Right atrium auricular region (tissue), 2 donors: ENCODE measurements at regions not wholly inside any gene's neighbourhood (a gene's known extent, or its start where the extent isn't known, plus 50 kb on each side); places are given as distances from the start of the nearest gene placed in this dataset.
A peak's percentile ranks its signal among the peaks of the same experiment; 100 is the strongest.

Experiments
- DNase-seq: peaks from one replicate; pipeline ENCODE4 v3.0.0-alpha.2; 2019; ENCODE audit warnings: low spot score
- H3K27ac ChIP-seq, 2 donors: fragments of 200-600 bp; sonication (generic); 1 replicate in 1 of 2; 2 replicates in 1 of 2; pipeline ENCODE4 v1.5.1; 2016 to 2019
- H3K27me3 ChIP-seq, 2 donors: fragments of 200-600 bp; sonication (generic); one replicate each; pipeline versions ENCODE4 v1.5.1 to v1.6.0; 2017 to 2019
- H3K36me3 ChIP-seq: fragments of 200-600 bp; sonication (generic); one replicate; pipeline ENCODE4 v1.5.1; 2016
- H3K4me1 ChIP-seq, 2 donors: fragments of 200-600 bp; sonication (generic); one replicate each; pipeline versions ENCODE4 v1.5.1 to v1.6.0; 2017 to 2019
- H3K4me3 ChIP-seq, 2 donors: fragments of 200-600 bp; sonication (generic); 1 replicate in 1 of 2; 2 replicates in 1 of 2; pipeline ENCODE4 v1.5.1; 2017 to 2019; ENCODE audit warnings: mild to moderate bottlenecking in 1 of 2, moderate library complexity in 1 of 2
- H3K9me3 ChIP-seq, 2 donors: fragments of 200-600 bp; sonication (generic); one replicate each; pipeline ENCODE4 v1.5.1; 2019
- CTCF ChIP-seq, 2 donors: fragments of 200-600 bp; sonication (generic); IDR thresholded peaks; one replicate each; pipeline ENCODE4 v1.5.1; 2019; ENCODE audit warnings: antibody characterized with exemption in 2 of 2

- no peaks in the 10 kb centered on the region for H3K36me3 ChIP-seq
- H3K9me3 ChIP-seq: no peaks in the 10 kb centered on the region
- peak; percentile 47 to 64 for TF ChIP-seq CTCF (IDR thresholded peaks at IDR 0.05)
- no peak for DNase-seq
- no peaks in the 10 kb centered on the region for H3K27me3 ChIP-seq
- peaks cover 0 to 28% of the 10 kb centered on the region in 2 donors for H3K4me1 ChIP-seq
- H3K4me3 ChIP-seq: no peak overlapping the region
- H3K27ac ChIP-seq: no peak overlapping the region
Measured at GRCh38 chr7:32164341-32164996, 94.3 kb upstream of the PDE1C start.

DNA sequence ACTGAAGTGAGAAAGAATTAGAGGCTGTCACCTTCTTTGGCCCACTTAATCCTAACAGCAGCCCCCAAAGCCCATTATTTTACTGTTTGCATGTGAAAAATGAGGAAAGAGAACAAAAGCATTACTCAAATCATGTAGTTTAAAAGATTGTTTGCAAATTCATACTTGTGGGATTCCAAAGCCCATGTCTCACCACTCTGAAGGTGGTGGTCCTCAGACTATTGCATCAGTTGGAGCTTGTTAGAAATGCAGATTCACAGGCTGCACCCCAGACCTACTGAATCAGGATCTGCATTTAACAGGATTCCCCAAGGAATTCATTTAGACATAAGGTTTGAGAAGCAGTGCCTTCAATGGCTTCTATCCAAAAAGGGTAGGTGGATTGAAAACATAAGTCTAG lies 93.7 kb upstream of the PDE1C start:
- Histone ChIP-seq H3K9me3 (no peaks in the 10 kb centered on the region), H3K4me1 (peaks cover 0 to 29% of the 10 kb centered on the region in 2 donors), H3K27me3 (no peaks in the 10 kb centered on the region), H3K36me3 (no peaks in the 10 kb centered on the region), H3K27ac (peak overlapping the region; percentile 57 to 70), H3K4me3 (no peak overlapping the region)
- no peak for TF ChIP-seq CTCF (IDR thresholded peaks at IDR 0.05)
- no peak for DNase-seq

- H3K27me3 ChIP-seq: no peaks in the 10 kb centered on the region
- no peak for TF ChIP-seq CTCF (IDR thresholded peaks at IDR 0.05)
- DNase-seq: peak; percentile 87
- no peaks in the 10 kb centered on the region for H3K9me3 ChIP-seq
- no peak overlapping the region for H3K4me3 ChIP-seq
- H3K27ac ChIP-seq: peak overlapping the region; percentile 57 to 70
- no peaks in the 10 kb centered on the region for H3K36me3 ChIP-seq
- peaks cover 0 to 35% of the 10 kb centered on the region in 2 donors for H3K4me1 ChIP-seq
Measured at GRCh38 chr7:32163141-32163806, 93.1 kb upstream of the PDE1C start.

- H3K36me3 ChIP-seq: no peaks in the 10 kb centered on the region
- DNase-seq: no peak
- no peaks in the 10 kb centered on the region for H3K9me3 ChIP-seq
- H3K4me3 ChIP-seq: no peak overlapping the region
- no peaks in the 10 kb centered on the region for H3K27me3 ChIP-seq
- H3K27ac ChIP-seq: peak overlapping the region in 1 of 2 donors; percentile 70
- no peak for TF ChIP-seq CTCF (IDR thresholded peaks at IDR 0.05)
- H3K4me1 ChIP-seq: peaks cover 0 to 41% of the 10 kb centered on the region in 2 donors
Measured at GRCh38 chr7:32161708-32162107, 91.5 kb upstream of the PDE1C start.

DNA sequence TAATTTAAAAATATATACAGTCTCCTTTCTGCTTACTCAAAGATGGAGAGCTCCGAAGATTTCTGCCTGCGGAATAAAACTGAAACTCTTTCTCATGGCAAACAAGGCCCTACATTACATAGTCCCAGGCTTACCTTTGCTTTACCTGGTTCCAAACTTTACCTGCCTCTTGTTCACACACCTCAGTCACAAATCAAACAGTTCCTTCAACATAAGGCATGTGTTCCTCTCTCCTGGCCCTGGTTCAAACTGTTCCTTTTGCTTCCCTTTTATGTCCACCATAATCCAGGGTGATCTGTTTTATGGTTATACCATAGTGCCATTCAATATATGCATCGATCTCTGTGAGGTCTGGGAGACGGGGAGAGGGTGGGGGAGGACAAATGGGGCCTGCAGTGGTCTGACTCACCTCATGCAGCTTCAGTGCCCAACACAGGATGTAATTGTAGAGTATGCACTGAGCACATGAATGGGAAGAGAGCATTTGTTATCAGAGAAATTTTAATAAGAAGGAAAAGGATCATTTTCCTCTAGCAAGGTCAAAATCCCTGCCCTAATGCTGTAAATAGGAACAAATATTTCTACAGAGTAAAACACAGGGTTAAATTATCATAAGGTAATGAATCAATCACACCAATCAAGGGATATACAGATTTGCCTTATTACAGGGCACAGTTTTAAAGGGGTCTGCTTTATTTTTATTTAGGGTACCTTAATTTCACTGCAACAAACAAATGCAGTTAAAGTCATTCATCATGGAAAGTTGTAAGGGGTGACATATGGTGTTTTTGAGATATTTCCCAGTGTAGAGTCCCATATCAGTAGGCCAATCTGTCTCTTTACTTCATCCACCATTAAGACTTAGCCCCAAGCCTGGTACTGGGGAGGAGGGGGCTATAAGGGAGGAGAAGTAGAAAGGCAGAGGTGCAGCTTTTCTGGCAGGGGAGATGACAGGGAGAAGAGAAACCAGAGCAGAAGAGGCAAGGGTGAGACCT lies 88.8 kb upstream of the PDE1C start:
- Histone ChIP-seq H3K27ac (peak overlapping the region in 1 of 2 donors; percentile 77), H3K4me3 (no peak overlapping the region), H3K9me3 (no peaks in the 10 kb centered on the region), H3K27me3 (no peaks in the 10 kb centered on the region), H3K4me1 (peaks cover 0 to 54% of the 10 kb centered on the region in 2 donors), H3K36me3 (no peaks in the 10 kb centered on the region)
- no peak for DNase-seq
- no peak for TF ChIP-seq CTCF (IDR thresholded peaks at IDR 0.05)
